Activated T-helper 9 cell treated with anti-CD3 and anti-CD28 coated beads, Interleukin-2, amount 50 U/mL, for 16 hours (primary cell): ENCODE measurements at regions not wholly inside any gene's neighbourhood (a gene's known extent, or its start where the extent isn't known, plus 50 kb on each side); places are given as distances from the start of the nearest gene placed in this dataset.

Source experiments
- DNase-seq: peaks from one replicate; pipeline ENCODE4 v3.0.0-alpha.2; 2020; ENCODE audit warnings: low read depth

- no peak for DNase-seq
These were observed 172.3 kb downstream of the ICOS start for GRCh38 chr2:204108781-204109295.

GRCh38 chr2:204109681-204110080, 173.1 kb downstream of the ICOS start:
- DNase-seq: no peak

DNA sequence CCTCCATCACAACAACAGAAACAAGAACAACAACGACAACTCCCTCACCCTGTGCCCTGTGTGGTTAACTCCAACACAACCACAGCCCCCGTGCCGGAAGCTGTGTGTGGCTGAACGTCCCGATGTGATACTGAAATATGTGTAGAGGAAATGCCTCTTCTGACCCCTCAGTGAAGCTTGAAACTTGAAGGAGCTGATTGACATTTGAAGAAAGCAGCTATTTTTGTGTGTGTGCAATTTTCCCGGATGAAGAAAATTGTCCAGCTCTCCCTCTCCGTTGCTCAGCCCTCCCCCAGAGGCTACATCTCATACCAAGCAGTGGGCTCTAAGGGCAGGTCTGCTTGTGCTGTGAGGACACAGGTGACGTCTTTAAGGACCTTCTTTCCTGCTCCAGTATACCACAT, 173.8 kb downstream of the ICOS start:
- peak; percentile 36 for DNase-seq

GRCh38 chr2:204110751-204111516, 174.4 kb downstream of the ICOS start:
- no peak for DNase-seq

DNA sequence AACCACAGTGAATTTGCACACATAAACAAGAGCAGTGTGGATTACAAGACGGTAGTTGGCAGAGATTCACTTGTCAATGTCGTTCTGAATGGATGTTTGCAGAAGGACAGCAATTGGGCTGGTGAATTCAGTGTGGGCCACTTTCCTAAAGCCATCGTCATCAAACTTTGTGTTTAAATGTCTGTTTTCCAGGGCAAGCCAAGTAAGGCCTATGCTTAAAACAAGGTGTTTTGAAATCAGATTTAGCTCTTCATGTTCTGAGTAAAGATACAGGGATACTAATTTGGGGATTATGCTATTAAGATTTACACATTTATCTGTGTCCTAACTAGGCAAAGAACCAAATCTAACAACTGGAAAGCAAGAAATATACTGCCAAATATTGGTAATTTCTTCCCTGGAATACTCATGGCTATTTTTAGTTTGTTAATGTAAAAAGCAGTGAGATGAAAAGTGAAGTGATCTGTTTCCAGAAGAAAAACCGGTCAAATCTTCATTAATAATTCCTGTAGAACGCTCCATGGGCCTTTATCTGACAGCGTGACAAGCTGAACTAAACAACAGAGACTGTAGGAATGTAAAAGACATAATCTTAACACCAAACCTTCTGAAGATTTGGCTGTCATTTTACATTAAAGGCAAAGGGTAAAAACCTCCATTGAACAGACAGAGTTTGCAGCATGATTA, 175.7 kb downstream of the ICOS start:
- no peak for DNase-seq

- DNase-seq: no peak
These were observed 178.0 kb downstream of the ICOS start for GRCh38 chr2:204114295-204115136.

GRCh38 chr2:204115137-204116056, 178.8 kb downstream of the ICOS start:
- DNase-seq: no peak

DNA sequence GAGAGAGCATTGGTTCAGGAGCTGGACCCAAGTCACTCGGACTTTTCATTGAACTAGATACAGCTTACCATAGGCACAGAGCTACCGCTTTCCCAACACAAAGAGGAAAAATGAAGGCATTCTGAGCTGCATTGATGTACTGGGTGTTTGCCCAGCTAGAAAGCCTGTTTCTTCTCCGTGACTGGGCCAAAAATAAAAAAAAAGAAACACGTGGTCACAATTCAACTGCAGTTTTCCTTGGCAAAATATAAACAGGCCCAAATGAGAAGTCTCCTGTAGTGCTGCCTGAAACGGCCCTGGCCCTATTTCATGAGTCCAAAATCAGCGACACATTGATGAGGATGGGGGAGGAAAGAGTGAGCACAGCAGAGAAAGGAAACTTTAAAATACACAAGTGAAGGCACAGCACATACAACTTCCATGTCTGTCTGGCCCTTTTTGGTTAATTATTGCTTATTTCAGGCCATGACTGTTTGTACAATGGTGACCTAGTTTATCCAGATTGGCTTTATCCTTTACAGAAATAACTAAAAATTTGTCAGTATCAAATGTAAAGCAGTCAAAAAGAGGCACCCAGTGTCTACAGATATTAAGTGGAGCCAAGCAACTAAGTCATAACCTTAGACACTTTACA, 179.7 kb downstream of the ICOS start:
- DNase-seq: no peak

GRCh38 chr2:204122425-204122824, 185.9 kb downstream of the ICOS start:
- DNase-seq: no peak

GRCh38 chr2:204124140-204124750, 187.7 kb downstream of the ICOS start:
- DNase-seq: no peak

GRCh38 chr2:204126705-204127104, 190.1 kb downstream of the ICOS start:
- DNase-seq: no peak

GRCh38 chr2:204127238-204127637, 190.7 kb downstream of the ICOS start:
- DNase-seq: no peak

DNA sequence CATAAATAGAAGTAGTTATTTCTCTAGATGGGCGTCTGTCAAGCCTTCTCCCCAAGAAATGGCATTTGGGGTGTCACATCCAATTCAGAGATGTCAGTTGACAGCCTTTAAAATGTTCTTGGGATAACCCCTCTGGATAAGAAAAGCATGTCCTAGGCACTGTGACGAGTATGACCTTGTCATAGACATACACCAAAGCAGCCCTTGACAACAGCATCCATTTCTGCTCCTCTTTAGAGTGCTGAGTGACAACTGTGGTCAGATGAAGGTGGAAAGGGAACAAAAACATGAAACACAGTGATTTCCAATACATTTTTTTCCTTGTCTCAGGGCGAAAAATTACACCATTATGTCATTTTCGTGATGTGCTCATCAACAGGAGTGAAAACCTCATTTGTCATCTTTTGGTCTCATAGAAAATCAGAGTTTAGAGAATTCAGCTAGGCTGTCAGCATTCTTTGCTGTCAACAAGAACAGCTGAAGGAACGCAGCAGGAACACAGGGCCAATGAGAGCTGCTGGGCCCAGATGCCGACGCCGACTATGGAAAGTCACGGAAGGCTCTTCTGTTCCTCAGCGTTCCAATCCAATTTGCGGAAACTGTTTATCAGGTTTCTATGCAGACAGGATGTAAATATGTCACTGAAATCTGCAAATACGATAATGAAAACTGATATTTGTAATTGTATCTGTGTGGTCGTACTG, 193.2 kb downstream of the ICOS start:
- no peak for DNase-seq

DNA sequence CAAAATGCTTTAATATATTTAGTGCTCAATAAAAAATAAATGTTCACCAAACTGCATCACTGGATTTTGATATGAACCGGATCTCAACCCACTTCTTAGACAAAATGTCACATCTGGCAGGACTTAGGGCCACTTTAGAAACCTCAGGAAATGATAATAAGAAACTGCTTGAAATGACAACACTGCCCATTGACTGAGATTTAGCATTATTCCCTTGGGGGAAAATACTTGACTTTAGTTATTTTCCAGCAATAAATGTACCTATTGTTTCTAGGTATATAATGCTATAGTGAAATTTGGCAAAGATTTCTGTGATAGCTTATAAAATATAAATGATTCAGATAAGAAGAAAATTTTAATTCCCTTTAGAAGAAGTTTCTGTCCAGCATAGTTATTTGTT, 195.1 kb downstream of the ICOS start:
- no peak for DNase-seq

DNA sequence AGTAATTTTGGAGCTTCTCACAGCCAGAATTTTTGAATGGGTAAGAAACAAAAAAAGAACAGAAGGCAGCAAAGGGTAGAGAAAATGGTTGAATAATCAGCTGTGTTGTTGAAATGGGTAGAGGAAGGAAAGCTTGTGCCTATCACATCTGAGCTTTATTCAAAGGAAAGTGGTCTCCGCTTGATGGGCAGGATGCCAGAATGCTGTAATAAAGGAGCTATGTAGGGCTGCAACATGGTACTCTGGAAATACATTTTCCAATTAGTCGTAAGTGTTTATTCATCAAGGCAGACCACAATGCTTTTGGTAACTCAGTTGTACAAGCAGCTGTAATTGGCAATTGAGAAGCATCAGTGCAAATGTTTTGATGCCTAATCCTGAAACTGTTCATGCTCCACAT, 196.9 kb downstream of the ICOS start:
- no peak for DNase-seq

- no peak for DNase-seq
These were observed 197.9 kb downstream of the ICOS start for GRCh38 chr2:204134421-204134820.

GRCh38 chr2:204135752-204136151, 199.2 kb downstream of the ICOS start:
- DNase-seq: no peak

DNA sequence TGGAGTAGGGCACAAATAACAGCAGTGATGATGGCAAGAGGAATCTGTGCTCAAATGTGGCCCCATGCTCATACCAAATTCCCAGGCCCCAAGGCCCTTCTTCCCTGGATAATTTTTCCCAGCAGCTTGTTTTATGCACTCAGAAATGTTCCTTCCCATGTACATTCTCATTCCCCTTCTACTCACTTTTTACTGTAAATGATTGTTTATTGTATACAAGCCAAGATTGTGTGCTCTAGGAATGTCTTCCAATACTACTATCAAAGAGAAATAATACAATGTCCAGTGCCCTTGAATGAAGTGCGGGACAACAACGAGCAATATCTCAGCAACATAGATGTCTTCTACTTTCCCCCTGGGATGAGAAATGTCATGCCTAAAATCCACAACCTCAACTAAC, 201.6 kb downstream of the ICOS start:
- DNase-seq: no peak

DNA sequence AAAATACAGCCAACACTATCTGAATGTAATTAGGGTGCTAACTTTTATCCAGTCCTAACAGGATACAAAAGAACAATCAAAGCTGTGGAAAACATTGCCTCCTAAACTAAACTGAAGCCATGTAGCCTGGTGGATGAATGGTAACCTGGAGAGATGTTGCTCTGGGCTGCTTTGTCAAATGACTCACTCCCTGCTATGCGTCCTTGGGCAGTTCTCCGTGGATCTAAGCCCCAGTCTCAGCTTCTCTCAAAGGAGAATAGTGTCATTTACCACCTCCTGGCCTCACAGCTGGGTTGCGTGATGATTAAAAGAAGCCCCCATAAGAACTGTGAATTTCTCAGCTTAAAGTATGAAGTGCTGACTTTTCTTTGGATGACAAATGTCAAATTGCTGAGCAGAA, 203.7 kb downstream of the ICOS start:
- DNase-seq: no peak
